BJ (cell line): ENCODE measurements at regions not wholly inside any gene's neighbourhood (a gene's known extent, or its start where the extent isn't known, plus 50 kb on each side); places are given as distances from the start of the nearest gene placed in this dataset.

Experiments
- CTCF ChIA-PET: fragments of 350-600 bp; formaldehyde crosslinking; extraction: SDS; loops from one replicate; lab custom pipeline; 2021; ENCODE audit warnings: antibody characterized with exemption, inconsistent platforms; lab: Yijun Ruan, JAX
- POLR2A ChIA-PET: fragments of 300-600 bp; sonication (Branson Sonifier 250); formaldehyde crosslinking; extraction: SDS; loops from one replicate; lab custom pipeline; 2021; ENCODE audit warnings: antibody characterized with exemption; lab: Charles Lee
- DNase-seq: peaks from one replicate; pipeline ENCODE4 v3.0.0-alpha.2; 2011; ENCODE audit warnings: low read depth
- H3K27me3 ChIP-seq: 2 replicates; pipeline ENCODE4 v1.6.0; 2011; ENCODE audit warnings: low read length; ENCODE audit not compliant: control insufficient read depth, insufficient read depth
- H3K36me3 ChIP-seq: 2 replicates; pipeline ENCODE4 v1.5.1; 2011; ENCODE audit warnings: low read length; ENCODE audit not compliant: control insufficient read depth, insufficient read depth
- H3K4me3 ChIP-seq: 2 replicates; pipeline ENCODE4 v1.5.1; 2011; ENCODE audit warnings: low read depth, mild to moderate bottlenecking, control low read depth, low read length
- TF ChIP-seq, protein P1 (sequence below): IDR thresholded peaks from 2 replicates; pipeline ENCODE4 v1.5.1; 2011; ENCODE audit warnings: low read depth, mild to moderate bottlenecking, control low read depth, inconsistent platforms, low read length, moderate library complexity; ENCODE audit not compliant: insufficient read depth

DNA sequence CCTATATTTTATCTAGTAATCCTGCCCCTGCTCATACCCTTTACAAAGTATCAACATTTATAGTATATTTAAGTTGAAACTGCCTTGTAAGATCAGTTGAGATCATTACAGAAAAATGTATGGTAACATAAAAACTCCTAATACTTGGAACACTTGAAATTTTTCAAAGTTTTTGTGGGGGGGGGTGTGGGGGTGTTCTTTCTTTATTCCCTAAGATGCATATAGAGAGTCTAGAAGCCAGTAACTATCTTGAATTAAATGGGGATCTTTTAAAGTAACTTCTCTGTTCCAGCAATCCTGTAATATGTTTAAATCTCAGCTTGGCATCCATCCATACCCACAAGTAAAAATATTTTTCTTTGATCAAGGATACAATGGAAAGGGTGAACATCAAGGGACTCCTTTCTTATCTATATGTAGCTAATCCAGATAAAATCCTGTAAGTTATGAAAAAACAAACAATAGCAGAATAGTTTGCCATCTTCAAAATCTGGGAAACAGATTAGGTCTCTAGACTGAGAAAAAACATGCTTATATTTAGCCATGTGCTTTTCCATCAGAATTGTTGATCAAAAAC lies 455.3 kb downstream of the MEIS1 start:
- H3K36me3 ChIP-seq = no peaks in the 10 kb centered on the region
- POLR2A ChIA-PET = no interaction called here
- TF ChIP-seq, protein P1, sequence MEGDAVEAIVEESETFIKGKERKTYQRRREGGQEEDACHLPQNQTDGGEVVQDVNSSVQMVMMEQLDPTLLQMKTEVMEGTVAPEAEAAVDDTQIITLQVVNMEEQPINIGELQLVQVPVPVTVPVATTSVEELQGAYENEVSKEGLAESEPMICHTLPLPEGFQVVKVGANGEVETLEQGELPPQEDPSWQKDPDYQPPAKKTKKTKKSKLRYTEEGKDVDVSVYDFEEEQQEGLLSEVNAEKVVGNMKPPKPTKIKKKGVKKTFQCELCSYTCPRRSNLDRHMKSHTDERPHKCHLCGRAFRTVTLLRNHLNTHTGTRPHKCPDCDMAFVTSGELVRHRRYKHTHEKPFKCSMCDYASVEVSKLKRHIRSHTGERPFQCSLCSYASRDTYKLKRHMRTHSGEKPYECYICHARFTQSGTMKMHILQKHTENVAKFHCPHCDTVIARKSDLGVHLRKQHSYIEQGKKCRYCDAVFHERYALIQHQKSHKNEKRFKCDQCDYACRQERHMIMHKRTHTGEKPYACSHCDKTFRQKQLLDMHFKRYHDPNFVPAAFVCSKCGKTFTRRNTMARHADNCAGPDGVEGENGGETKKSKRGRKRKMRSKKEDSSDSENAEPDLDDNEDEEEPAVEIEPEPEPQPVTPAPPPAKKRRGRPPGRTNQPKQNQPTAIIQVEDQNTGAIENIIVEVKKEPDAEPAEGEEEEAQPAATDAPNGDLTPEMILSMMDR = no peak
- no peak for DNase-seq
- no peak overlapping the region for H3K4me3 ChIP-seq
- no peaks in the 10 kb centered on the region for H3K27me3 ChIP-seq
- CTCF ChIA-PET = interaction anchor here (0.6 to 0.7 kb wide), 2 partner anchors 32 to 1540 kb away, joined by 3 read pairs; no protein-coding TSS in a partner anchor

DNA sequence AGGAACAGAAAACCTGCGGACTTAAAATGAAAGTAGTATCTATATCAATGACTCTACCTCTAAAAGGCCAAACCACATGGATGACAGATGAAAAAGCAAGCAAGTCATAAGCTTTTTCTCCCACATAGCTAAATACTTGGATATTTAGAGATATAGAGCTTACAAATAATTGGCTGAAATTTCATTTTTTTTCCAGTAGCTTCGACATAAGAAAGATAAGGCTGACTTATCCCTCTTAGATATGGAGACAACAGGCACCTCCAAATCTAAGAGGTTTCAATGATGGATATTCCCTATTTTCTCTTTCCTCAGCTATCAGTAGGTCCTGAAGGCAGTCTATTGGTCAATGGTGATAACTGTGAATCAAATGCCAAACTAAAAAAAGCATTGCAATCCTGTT lies 460.3 kb downstream of the MEIS1 start:
- POLR2A ChIA-PET = no interaction called here
- H3K27me3 ChIP-seq = no peaks in the 10 kb centered on the region
- H3K4me3 ChIP-seq = no peak overlapping the region
- no peak for DNase-seq
- H3K36me3 ChIP-seq = no peaks in the 10 kb centered on the region
- TF ChIP-seq, protein P1 = no peak
- CTCF ChIA-PET = interaction anchor here (1.8 kb wide), 1 partner anchor 24 kb away, joined by 4 read pairs; no protein-coding TSS in a partner anchor

DNA sequence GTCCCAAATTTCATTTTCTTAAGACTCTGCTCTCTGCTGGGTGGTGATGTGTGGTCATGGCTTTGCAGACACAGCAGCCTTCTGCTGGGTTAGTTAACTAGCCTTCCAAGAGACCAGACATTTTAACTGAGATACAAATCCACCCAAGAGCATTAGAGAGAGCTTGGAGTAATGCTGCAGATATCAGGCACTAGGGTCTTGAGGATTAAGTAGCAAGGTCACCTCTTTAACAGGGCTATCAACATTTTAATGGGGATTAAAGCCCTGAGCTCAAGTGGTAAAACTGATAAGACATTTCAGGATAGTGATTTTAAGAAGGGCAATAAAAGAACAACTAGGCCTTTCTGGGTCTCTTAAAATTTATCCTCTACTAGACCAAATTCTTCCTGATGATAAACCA lies 461.2 kb downstream of the MEIS1 start:
- TF ChIP-seq, protein P1 = no peak
- H3K27me3 ChIP-seq = no peaks in the 10 kb centered on the region
- H3K4me3 ChIP-seq = no peak overlapping the region
- H3K36me3 ChIP-seq = no peaks in the 10 kb centered on the region
- POLR2A ChIA-PET = no interaction called here
- CTCF ChIA-PET = no interaction called here
- DNase-seq = no peak

DNA sequence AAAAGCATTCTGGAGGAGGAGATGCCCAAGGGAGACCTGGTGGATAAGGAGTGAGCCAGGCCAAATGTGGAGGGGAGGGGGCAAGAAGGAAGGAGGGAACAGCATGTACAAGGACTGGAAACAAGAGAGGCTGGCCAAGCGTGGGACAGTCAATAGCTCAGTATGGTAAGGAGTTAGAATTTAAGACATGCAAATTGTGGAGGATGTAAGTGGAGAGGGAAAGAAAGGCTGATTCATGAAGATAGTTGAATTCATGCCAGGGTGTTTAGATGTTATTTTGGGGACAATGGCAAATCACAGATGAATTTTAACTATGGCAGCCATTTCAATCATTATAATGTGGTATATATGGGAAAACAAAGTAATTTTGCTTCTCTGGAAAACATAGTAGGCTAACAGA lies 462.3 kb downstream of the MEIS1 start:
- ChIA-PET CTCF (interaction anchor here (1.3 kb wide), 1 partner anchor 948 kb away, joined by 3 read pairs; no protein-coding TSS in a partner anchor), POLR2A (interaction anchor here (1.0 kb wide), 1 partner anchor 23 kb away, joined by 3 read pairs; no protein-coding TSS in a partner anchor)
- H3K36me3 ChIP-seq = no peaks in the 10 kb centered on the region
- no peak overlapping the region for H3K4me3 ChIP-seq
- DNase-seq = no peak
- TF ChIP-seq, protein P1 = no peak
- no peaks in the 10 kb centered on the region for H3K27me3 ChIP-seq

DNA sequence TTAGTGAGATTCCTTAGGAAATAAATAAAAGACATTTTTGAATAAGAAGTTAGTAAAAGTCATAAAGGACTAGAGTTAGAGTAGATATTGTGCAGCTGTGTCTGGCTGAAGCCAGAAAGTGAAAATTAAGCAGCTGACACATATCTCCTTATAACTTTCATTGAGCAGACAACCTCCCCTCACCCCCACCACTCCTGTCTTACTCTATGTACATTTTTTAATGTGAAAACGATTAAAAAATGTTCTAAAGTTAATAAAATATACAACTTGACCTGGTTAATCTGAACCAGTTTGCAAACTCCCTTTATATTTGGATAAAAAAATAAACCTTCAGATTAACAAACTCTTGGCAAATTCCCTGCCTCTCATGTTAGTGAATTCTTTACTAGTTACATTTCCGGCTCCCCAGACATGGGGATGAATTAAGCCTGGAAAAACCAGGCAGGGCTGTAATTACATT lies 462.8 kb downstream of the MEIS1 start:
- TF ChIP-seq, protein P1 = no peak
- Histone ChIP-seq H3K36me3 (no peaks in the 10 kb centered on the region), H3K27me3 (no peaks in the 10 kb centered on the region), H3K4me3 (no peak overlapping the region)
- POLR2A ChIA-PET = interaction anchor here (1.0 kb wide), 1 partner anchor 24 kb away, joined by 3 read pairs; no protein-coding TSS in a partner anchor
- CTCF ChIA-PET = interaction anchor here (1.3 kb wide), 1 partner anchor 947 kb away, joined by 3 read pairs; no protein-coding TSS in a partner anchor
- DNase-seq = no peak
